ENCODE measurements at regions not wholly inside any gene's neighbourhood (a gene's known extent, or its start where the extent isn't known, plus 50 kb on each side); places are given as distances from the start of the nearest gene placed in this dataset.

DNA sequence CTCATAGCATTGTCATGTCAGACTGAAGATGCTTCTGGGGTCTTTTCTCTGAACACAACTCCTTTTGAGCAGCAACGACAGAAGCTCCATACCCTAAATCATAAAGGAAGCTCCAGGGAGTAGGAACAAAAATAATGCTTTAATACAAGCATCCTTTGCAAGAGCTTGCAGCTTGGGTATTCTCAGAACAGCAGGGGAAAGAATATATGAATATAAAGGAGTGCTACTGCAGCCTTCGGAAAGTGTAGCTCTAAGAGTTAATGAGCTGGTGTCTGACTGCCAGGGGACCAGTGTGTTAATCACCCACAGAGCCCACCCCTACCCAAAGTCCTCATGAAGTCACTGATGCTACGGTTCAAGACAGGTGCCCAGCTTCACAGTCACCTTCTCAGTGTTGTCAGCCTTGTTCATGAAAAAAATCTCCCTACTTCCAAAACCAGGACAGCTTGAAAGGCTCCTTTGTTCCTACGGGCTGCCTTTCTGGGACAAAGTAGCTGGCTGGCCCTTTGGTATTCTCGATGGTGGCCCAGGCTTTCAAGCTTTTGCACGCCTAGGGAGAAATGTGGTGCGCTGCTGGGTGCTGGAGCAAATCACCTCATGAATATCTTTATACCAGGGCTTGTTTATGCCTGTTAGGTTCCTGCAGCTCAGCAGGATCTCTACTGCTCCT lies 259.7 kb downstream of the CMPK2 start:
- H3K4me1 ChIP-seq (ENCODE audit: control insufficient read depth, extremely low read depth, insufficient read depth, low read length) = no peaks in the 10 kb centered on the region
- dilution Hi-C loops (cut with MboI; ENCODE audit: extremely low pct_ligation_motif_present, low sequenced_read_pairs) = no loop called here
- no peak for FAIRE-seq
- TF ChIP-seq CTCF (optimal IDR thresholded peaks at IDR 0.05 in 1 of 3, IDR thresholded peaks at IDR 0.05 in 1 of 3, conservative IDR thresholded peaks at IDR 0.05 in 1 of 3; ENCODE audit: extremely low read depth in 1 of 3, insufficient read depth in 2 of 3, low read length in 3 of 3) (no peak), EZH2 (IDR thresholded peaks at IDR 0.05; ENCODE audit: low read length) (no peak)
- no peak overlapping the region for H2AFZ ChIP-seq (ENCODE audit: control insufficient read depth, low read length)
- H3K27me3 ChIP-seq (ENCODE audit: control insufficient read depth, extremely low read depth, insufficient read depth, low read length) = no peaks in the 10 kb centered on the region
- no peaks in the 10 kb centered on the region for H3K79me2 ChIP-seq (ENCODE audit: control insufficient read depth, insufficient read depth, low read length)
- H3K9ac ChIP-seq (ENCODE audit: control insufficient read depth, extremely low read depth, insufficient read depth, low read length) = no peak overlapping the region
- H3K4me3 ChIP-seq (ENCODE audit: control insufficient read depth in 2 of 3, extremely low read depth in 1 of 3, insufficient read depth in 2 of 3, low read depth in 1 of 3, low read length in 3 of 3) = no peak overlapping the region
- no peaks in the 10 kb centered on the region for H3K9me1 ChIP-seq (ENCODE audit: control insufficient read depth, extremely low read depth, insufficient read depth, low read length)
- H3K36me3 ChIP-seq (ENCODE audit: control insufficient read depth in 2 of 2, extremely low read depth in 1 of 2, insufficient read depth in 2 of 2, low read length in 2 of 2) = no peaks in the 10 kb centered on the region
- H4K20me1 ChIP-seq (ENCODE audit: control insufficient read depth, extremely low read depth, insufficient read depth, low read length) = no peaks in the 10 kb centered on the region
- no peak overlapping the region for H3K4me2 ChIP-seq (ENCODE audit: control insufficient read depth, extremely low read depth, insufficient read depth, low read depth, low read length)
- no peak for DNase-seq (ENCODE audit: low read depth, low spot score)
- no peaks in the 10 kb centered on the region for H3K9me3 ChIP-seq (ENCODE audit: control insufficient read depth, low read depth, low read length)
- no peak overlapping the region for H3K27ac ChIP-seq (ENCODE audit: control insufficient read depth, insufficient read depth, low read length)

GRCh38 chr2:6617794-6618193 lies 247.9 kb downstream of the CMPK2 start:
- Histone ChIP-seq H3K27me3 (ENCODE audit: control insufficient read depth, extremely low read depth, insufficient read depth, low read length) (no peaks in the 10 kb centered on the region), H3K4me1 (ENCODE audit: control insufficient read depth, extremely low read depth, insufficient read depth, low read length) (no peaks in the 10 kb centered on the region), H3K79me2 (ENCODE audit: control insufficient read depth, insufficient read depth, low read length) (no peaks in the 10 kb centered on the region), H3K4me3 (ENCODE audit: control insufficient read depth in 2 of 3, extremely low read depth in 1 of 3, insufficient read depth in 2 of 3, low read depth in 1 of 3, low read length in 3 of 3) (no peak overlapping the region), H3K27ac (ENCODE audit: control insufficient read depth, insufficient read depth, low read length) (no peak overlapping the region), H3K4me2 (ENCODE audit: control insufficient read depth, extremely low read depth, insufficient read depth, low read depth, low read length) (no peak overlapping the region), H3K36me3 (ENCODE audit: control insufficient read depth in 2 of 2, extremely low read depth in 1 of 2, insufficient read depth in 2 of 2, low read length in 2 of 2) (no peaks in the 10 kb centered on the region), H2AFZ (ENCODE audit: control insufficient read depth, low read length) (no peak overlapping the region), H3K9me3 (ENCODE audit: control insufficient read depth, low read depth, low read length) (peaks cover 5% of the 10 kb centered on the region), H3K9ac (ENCODE audit: control insufficient read depth, extremely low read depth, insufficient read depth, low read length) (no peak overlapping the region), H3K9me1 (ENCODE audit: control insufficient read depth, extremely low read depth, insufficient read depth, low read length) (no peaks in the 10 kb centered on the region), H4K20me1 (ENCODE audit: control insufficient read depth, extremely low read depth, insufficient read depth, low read length) (no peaks in the 10 kb centered on the region)
- no peak for DNase-seq (ENCODE audit: low read depth, low spot score)
- no peak for TF ChIP-seq CTCF (optimal IDR thresholded peaks at IDR 0.05 in 1 of 3, IDR thresholded peaks at IDR 0.05 in 1 of 3, conservative IDR thresholded peaks at IDR 0.05 in 1 of 3; ENCODE audit: extremely low read depth in 1 of 3, insufficient read depth in 2 of 3, low read length in 3 of 3)
- no peak for TF ChIP-seq EZH2 (IDR thresholded peaks at IDR 0.05; ENCODE audit: low read length)
- dilution Hi-C loops (cut with MboI; ENCODE audit: extremely low pct_ligation_motif_present, low sequenced_read_pairs) = no loop called here
- FAIRE-seq = no peak
